ENCODE measurements at regions not wholly inside any gene's neighbourhood (a gene's known extent, or its start where the extent isn't known, plus 50 kb on each side); places are given as distances from the start of the nearest gene placed in this dataset.

DNA sequence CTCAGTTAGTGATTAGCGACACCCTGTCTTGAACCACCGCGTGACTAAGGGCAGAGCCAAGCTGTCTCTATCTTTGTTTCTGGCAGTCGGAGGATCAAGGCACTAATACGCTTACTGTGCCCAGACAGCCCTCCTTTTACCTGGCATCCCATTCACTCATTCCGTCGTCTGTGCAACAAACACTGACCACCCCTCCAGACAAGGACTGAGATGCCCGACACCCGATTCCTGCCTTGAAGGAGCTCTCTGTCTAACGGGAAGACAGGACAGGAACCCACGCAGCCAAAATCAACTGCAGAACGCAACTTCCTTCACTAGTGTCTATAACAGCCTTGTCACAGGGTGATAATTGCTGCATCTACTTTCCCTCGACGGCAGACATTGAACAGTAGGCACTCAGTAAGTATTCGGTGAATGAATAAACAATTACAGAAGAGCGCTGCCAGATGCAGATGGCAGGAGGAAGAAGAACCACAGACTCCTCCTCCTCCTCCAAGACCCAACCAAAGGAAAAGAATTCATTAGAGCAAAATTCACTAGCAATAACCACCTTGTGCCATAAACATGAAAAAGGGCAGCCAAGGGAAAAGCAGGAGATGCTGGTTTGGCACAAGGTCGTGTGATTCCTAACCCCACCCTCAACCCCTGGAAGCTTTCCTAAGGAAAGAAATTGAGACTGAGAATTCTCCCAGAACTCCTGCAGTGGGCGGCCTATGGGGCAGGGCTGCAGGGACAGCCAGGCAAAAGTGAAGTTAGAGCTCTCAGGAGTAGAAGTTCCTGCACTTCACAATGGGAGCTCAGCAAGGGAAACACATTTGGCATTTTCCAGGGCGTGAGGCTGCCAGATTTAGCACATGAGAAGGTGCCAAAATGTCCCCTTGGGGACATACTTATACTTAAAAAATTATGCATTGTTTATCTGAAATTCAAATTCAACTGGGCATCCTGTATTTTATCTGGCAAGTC lies 186.6 kb upstream of the DIO3 start:
- no peak for TF ChIP-seq GATA2 (IDR thresholded peaks at IDR 0.05; ENCODE audit: low read depth, low read length)
- TF ChIP-seq GATA3 (IDR thresholded peaks at IDR 0.05; ENCODE audit: low read depth, low read length) = no peak
